Thyroid gland (tissue), 4 donors: ENCODE measurements at regions not wholly inside any gene's neighbourhood (a gene's known extent, or its start where the extent isn't known, plus 50 kb on each side); places are given as distances from the start of the nearest gene placed in this dataset.

ENCODE experiments used
- CTCF ChIP-seq, 6 experiments: fragments of 200-600 bp in 3 of 6; fragments of 450-650 bp in 3 of 6; sonication (generic) in 3 of 6; IDR thresholded peaks; one replicate each; pipeline ENCODE4 v1.5.1; 2016 to 2019; ENCODE audit warnings: antibody characterized with exemption in 6 of 6, mild to moderate bottlenecking in 2 of 6, inconsistent platforms in 1 of 6, moderate library complexity in 1 of 6
- POLR2A ChIP-seq, 2 donors: fragments of 450-650 bp; IDR thresholded peaks; one replicate each; pipeline ENCODE4 v1.6.1; 2017; ENCODE audit warnings: antibody characterized with exemption in 2 of 2, mild to moderate bottlenecking in 2 of 2, moderate library complexity in 1 of 2

GRCh38 chr6:1542335-1542734 lies 67.4 kb upstream of the FOXC1 start:
- no peak for TF ChIP-seq CTCF (IDR thresholded peaks at IDR 0.05)
- no peak for TF ChIP-seq POLR2A (IDR thresholded peaks at IDR 0.05)
